DOHH2 (cell line): ENCODE measurements at regions not wholly inside any gene's neighbourhood (a gene's known extent, or its start where the extent isn't known, plus 50 kb on each side); places are given as distances from the start of the nearest gene placed in this dataset.

Source experiments
- EZH2phosphoT487 ChIP-seq: fragments of 200-600 bp; sonication (generic); IDR thresholded peaks from 2 replicates; pipeline ENCODE4 v1.6.1; 2017; ENCODE audit warnings: borderline replicate concordance, mild to moderate bottlenecking, antibody characterized with exemption, low read length, moderate library complexity, mixed read lengths
- TF ChIP-seq, protein P1 (sequence below): fragments of 200-600 bp; sonication (generic); IDR thresholded peaks from one replicate; pipeline ENCODE4 v1.5.1; 2014; ENCODE audit warnings: antibody characterized with exemption, mild to moderate bottlenecking, low read depth, low read length; ENCODE audit not compliant: poor library complexity, severe bottlenecking

GRCh38 chr3:35968043-35968622 is 328.8 kb downstream of the ARPP21 start:
- TF ChIP-seq, protein P1, sequence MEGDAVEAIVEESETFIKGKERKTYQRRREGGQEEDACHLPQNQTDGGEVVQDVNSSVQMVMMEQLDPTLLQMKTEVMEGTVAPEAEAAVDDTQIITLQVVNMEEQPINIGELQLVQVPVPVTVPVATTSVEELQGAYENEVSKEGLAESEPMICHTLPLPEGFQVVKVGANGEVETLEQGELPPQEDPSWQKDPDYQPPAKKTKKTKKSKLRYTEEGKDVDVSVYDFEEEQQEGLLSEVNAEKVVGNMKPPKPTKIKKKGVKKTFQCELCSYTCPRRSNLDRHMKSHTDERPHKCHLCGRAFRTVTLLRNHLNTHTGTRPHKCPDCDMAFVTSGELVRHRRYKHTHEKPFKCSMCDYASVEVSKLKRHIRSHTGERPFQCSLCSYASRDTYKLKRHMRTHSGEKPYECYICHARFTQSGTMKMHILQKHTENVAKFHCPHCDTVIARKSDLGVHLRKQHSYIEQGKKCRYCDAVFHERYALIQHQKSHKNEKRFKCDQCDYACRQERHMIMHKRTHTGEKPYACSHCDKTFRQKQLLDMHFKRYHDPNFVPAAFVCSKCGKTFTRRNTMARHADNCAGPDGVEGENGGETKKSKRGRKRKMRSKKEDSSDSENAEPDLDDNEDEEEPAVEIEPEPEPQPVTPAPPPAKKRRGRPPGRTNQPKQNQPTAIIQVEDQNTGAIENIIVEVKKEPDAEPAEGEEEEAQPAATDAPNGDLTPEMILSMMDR: no peak
- no peak for TF ChIP-seq EZH2phosphoT487
